K562 (cell line): ENCODE measurements at regions not wholly inside any gene's neighbourhood (a gene's known extent, or its start where the extent isn't known, plus 50 kb on each side); places are given as distances from the start of the nearest gene placed in this dataset.

Experiments
- CREB3L1 ChIP-seq: fragments of 450-650 bp; IDR thresholded peaks from 2 replicates; pipeline ENCODE4 v1.6.1; 2014; ENCODE audit warnings: low read depth, mild to moderate bottlenecking, moderate library complexity, borderline replicate concordance
- DACH1 ChIP-seq: fragments of 450-650 bp; IDR thresholded peaks from 2 replicates; pipeline ENCODE4 v1.6.1; 2018; ENCODE audit not compliant: partially characterized antibody
- RREB1 ChIP-seq: fragments of 250-450 bp; sonication (Bioruptor Pico); IDR thresholded peaks from 2 replicates; pipeline ENCODE4 v1.4.0; 2020

GRCh38 chr17:27378482-27379175 is 77.6 kb upstream of the KSR1 start (continued):
- TF ChIP-seq CREB3L1, result no peak
- no peak for TF ChIP-seq RREB1
- no peak for TF ChIP-seq DACH1
